ENCODE measurements at regions not wholly inside any gene's neighbourhood (a gene's known extent, or its start where the extent isn't known, plus 50 kb on each side); places are given as distances from the start of the nearest gene placed in this dataset.
"Not testable (repeated sequence)": the region's sequence is repeated elsewhere in the genome, so short reads cannot be mapped to it uniquely, and the experiment has no call there.

DNA sequence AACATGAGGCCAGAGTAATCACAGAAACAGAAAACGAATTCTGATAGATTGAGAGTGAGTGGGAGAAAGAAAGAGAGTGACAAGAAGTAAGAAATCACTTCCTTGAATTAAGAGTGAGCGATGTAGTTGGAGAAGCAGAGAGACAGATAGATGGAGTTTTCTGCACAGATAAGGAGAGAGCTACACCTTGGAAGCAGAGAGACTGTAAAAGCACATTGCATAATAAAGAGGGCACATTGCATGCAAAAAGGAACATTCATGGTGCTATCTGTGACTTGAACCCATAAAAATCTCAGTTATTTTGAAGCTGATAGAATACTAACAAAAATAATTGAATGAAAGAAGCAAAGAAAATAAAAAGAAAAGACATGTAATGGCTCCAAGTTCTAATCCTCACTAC, 943.8 kb downstream of the NR2F1-AS1 start:
- H3K36me3 ChIP-seq (ENCODE audit: control insufficient read depth, insufficient read depth, low read length): no peaks in the 10 kb centered on the region
- no peak overlapping the region for H3K27ac Mint-ChIP-seq
- peaks cover 2 to 12% (median 4%) of the 10 kb centered on the region in 7 donors for H3K9me3 Mint-ChIP-seq
- no peaks in the 10 kb centered on the region for H3K4me1 ChIP-seq (ENCODE audit: control insufficient read depth, insufficient read depth, low read length, poor library complexity, severe bottlenecking)
- no peak overlapping the region for H3K27ac ChIP-seq (ENCODE audit: insufficient read depth, low read length, poor library complexity, severe bottlenecking)
- no peak overlapping the region for H3K4me3 ChIP-seq (ENCODE audit: low read depth, low read length)
- H3K27me3 Mint-ChIP-seq: no peaks in the 10 kb centered on the region
- no peak for ATAC-seq (ENCODE audit: low read depth in 2 of 2)
- no peaks in the 10 kb centered on the region for H3K9me3 ChIP-seq (ENCODE audit: control insufficient read depth in 2 of 2, low read length in 2 of 2)
- H3K4me1 Mint-ChIP-seq: no peaks in the 10 kb centered on the region
- H3K36me3 Mint-ChIP-seq: no peaks in the 10 kb centered on the region
- H3K27me3 ChIP-seq (ENCODE audit: control insufficient read depth, insufficient read depth, low read length): no peaks in the 10 kb centered on the region
- H3K4me3 Mint-ChIP-seq: no peak overlapping the region
- DNase-seq: no peak

DNA sequence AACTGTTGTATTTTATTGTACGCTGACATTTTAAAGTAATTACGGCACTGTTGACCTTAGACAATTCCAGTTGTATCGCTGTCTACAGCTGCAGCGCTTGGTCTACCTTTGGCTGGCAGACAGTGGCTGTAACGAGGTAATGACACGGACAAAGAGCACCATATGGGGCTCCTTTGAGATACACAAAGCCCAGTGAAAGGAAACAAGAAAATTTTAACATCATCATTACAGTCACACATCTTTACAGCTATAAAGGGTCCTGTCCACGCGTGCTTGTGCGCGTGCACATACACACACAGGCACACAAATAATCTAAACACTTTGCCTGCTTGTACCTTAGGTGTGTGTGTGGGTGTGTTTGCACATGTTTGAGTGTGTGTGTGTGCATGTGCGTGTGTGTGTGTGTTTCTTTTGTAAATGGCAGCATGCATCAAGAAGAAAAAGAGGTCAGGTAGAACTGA, 946.0 kb downstream of the NR2F1-AS1 start:
- Mint-ChIP-seq H3K36me3 (no peaks in the 10 kb centered on the region), H3K27ac (no peak overlapping the region), H3K4me1 (no peaks in the 10 kb centered on the region), H3K4me3 (no peak overlapping the region), H3K9me3 (peaks cover 2 to 14% (median 5%) of the 10 kb centered on the region in 7 donors), H3K27me3 (no peaks in the 10 kb centered on the region)
- Histone ChIP-seq H3K27me3 (ENCODE audit: control insufficient read depth, insufficient read depth, low read length) (no peaks in the 10 kb centered on the region), H3K4me1 (ENCODE audit: control insufficient read depth, insufficient read depth, low read length, poor library complexity, severe bottlenecking) (no peaks in the 10 kb centered on the region), H3K27ac (ENCODE audit: insufficient read depth, low read length, poor library complexity, severe bottlenecking) (no peak overlapping the region), H3K4me3 (ENCODE audit: low read depth, low read length) (no peak overlapping the region), H3K36me3 (ENCODE audit: control insufficient read depth, insufficient read depth, low read length) (no peaks in the 10 kb centered on the region), H3K9me3 (ENCODE audit: control insufficient read depth in 2 of 2, low read length in 2 of 2) (no peaks in the 10 kb centered on the region)
- ATAC-seq (ENCODE audit: low read depth in 2 of 2): no peak
- DNase-seq: no peak

- no peak for ATAC-seq (ENCODE audit: low read depth in 2 of 2)
- H3K9me3 Mint-ChIP-seq: peaks cover 2 to 24% (median 6%) of the 10 kb centered on the region in 7 donors
These were observed 947.0 kb downstream of the NR2F1-AS1 start for GRCh38 chr5:92633875-92634487.

DNA sequence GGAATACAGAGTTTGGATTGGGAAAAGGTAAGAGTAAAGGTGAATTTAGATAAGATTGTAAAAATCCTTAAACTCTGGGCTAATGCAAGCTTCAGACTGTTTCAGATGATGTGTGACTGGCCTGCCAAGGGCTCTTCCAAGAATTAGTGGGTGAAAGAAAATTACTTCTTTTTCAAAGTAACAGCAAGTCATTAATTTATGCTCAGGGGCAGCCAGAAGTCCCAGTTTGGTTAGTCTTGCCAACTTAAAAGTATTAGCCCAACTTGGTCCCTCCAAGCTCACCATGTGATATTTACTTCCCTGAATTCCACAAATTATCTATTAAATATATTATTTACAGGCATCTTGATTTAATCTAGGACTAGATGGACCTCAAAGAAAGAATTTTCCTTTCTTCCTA, 947.8 kb downstream of the NR2F1-AS1 start:
- H3K4me3 ChIP-seq (ENCODE audit: low read depth, low read length): no peak overlapping the region
- no peaks in the 10 kb centered on the region for H3K36me3 ChIP-seq (ENCODE audit: control insufficient read depth, insufficient read depth, low read length)
- ATAC-seq (ENCODE audit: low read depth in 2 of 2) (no peak), DNase-seq (no peak)
- no peaks in the 10 kb centered on the region for H3K9me3 ChIP-seq (ENCODE audit: control insufficient read depth in 2 of 2, low read length in 2 of 2)
- H3K27me3 ChIP-seq (ENCODE audit: control insufficient read depth, insufficient read depth, low read length): no peaks in the 10 kb centered on the region
- no peak overlapping the region for H3K27ac ChIP-seq (ENCODE audit: insufficient read depth, low read length, poor library complexity, severe bottlenecking)
- H3K9me3 Mint-ChIP-seq: peaks cover 2 to 25% (median 6%) of the 10 kb centered on the region in 7 donors
- H3K4me1 ChIP-seq (ENCODE audit: control insufficient read depth, insufficient read depth, low read length, poor library complexity, severe bottlenecking): no peaks in the 10 kb centered on the region
- H3K4me1 Mint-ChIP-seq: no peaks in the 10 kb centered on the region
- no peaks in the 10 kb centered on the region for H3K36me3 Mint-ChIP-seq
- H3K4me3 Mint-ChIP-seq: no peak overlapping the region
- no peak overlapping the region for H3K27ac Mint-ChIP-seq
- H3K27me3 Mint-ChIP-seq: no peaks in the 10 kb centered on the region

More at GRCh38 chr5:92633875-92634487, 947.0 kb downstream of the NR2F1-AS1 start:
- no peaks in the 10 kb centered on the region for H3K4me1 Mint-ChIP-seq
- Histone ChIP-seq H3K4me1 (ENCODE audit: control insufficient read depth, insufficient read depth, low read length, poor library complexity, severe bottlenecking) (no peaks in the 10 kb centered on the region), H3K27me3 (ENCODE audit: control insufficient read depth, insufficient read depth, low read length) (no peaks in the 10 kb centered on the region), H3K27ac (ENCODE audit: insufficient read depth, low read length, poor library complexity, severe bottlenecking) (no peak overlapping the region), H3K9me3 (ENCODE audit: control insufficient read depth in 2 of 2, low read length in 2 of 2) (no peaks in the 10 kb centered on the region), H3K36me3 (ENCODE audit: control insufficient read depth, insufficient read depth, low read length) (no peaks in the 10 kb centered on the region), H3K4me3 (ENCODE audit: low read depth, low read length) (no peak overlapping the region)
- DNase-seq: no peak
- no peaks in the 10 kb centered on the region for H3K27me3 Mint-ChIP-seq
- H3K4me3 Mint-ChIP-seq: no peak overlapping the region
- H3K27ac Mint-ChIP-seq: no peak overlapping the region
- H3K36me3 Mint-ChIP-seq: no peaks in the 10 kb centered on the region

- H3K4me1 Mint-ChIP-seq; H3K4me3 ChIP-seq (ENCODE audit: low read depth, low read length); H3K36me3 Mint-ChIP-seq; H3K4me3 Mint-ChIP-seq; H3K9me3 ChIP-seq (ENCODE audit: control insufficient read depth in 2 of 2, low read length in 2 of 2); DNase-seq; H3K36me3 ChIP-seq (ENCODE audit: control insufficient read depth, insufficient read depth, low read length); H3K27me3 Mint-ChIP-seq; H3K27me3 ChIP-seq (ENCODE audit: control insufficient read depth, insufficient read depth, low read length); H3K27ac Mint-ChIP-seq; H3K27ac ChIP-seq (ENCODE audit: insufficient read depth, low read length, poor library complexity, severe bottlenecking); ATAC-seq (ENCODE audit: low read depth in 2 of 2); H3K4me1 ChIP-seq (ENCODE audit: control insufficient read depth, insufficient read depth, low read length, poor library complexity, severe bottlenecking): not testable (repeated sequence)
- peaks cover 0 to 25% (median 4%) of the 10 kb centered on the region in 7 donors for H3K9me3 Mint-ChIP-seq
These were observed 949.8 kb downstream of the NR2F1-AS1 start for GRCh38 chr5:92631237-92631701.

DNA sequence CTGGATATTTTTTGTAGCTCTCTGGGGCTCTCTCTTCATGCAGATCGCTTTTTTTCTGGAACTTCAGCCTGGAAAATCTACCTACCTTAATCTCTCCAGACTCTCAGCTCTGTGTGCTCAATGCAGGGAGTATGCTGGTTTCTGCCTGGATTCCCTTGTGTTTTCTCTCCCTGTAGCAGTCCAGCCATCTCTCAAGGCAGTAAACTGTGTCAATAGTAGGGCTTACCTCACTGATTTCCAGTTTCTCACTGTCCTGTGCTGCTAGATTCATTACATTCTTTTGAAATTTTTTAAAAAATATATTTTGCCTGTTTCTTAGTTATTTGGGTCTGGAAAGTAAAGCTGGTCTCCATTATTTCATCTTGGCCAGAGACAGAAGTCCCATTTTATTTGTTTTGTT, 951.4 kb downstream of the NR2F1-AS1 start:
- H3K27me3 ChIP-seq (ENCODE audit: control insufficient read depth, insufficient read depth, low read length): no peaks in the 10 kb centered on the region
- H3K4me3 ChIP-seq (ENCODE audit: low read depth, low read length): no peak overlapping the region

DNA sequence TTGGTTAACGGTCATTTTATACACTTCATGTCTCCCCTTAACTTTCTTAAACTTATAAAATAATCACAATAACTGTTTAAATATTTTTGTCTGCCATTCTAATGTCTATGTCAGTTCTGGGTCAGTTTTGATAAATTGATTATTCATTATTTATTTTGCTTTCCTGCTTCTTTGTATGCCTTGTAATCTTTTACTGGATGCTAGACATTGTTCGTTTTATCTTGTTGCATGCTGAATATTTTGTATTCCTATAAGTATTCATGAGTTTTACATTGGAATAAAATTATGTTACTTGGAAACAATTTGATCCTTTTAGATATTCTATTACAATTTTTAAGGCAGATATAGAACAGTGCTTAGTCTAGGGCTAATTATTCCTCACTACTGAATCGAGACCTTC, 952.0 kb downstream of the NR2F1-AS1 start:
- no peaks in the 10 kb centered on the region for H3K27me3 Mint-ChIP-seq
- no peak overlapping the region for H3K4me3 Mint-ChIP-seq
- no peaks in the 10 kb centered on the region for H3K36me3 Mint-ChIP-seq
- H3K4me3 ChIP-seq (ENCODE audit: low read depth, low read length): no peak overlapping the region
- no peaks in the 10 kb centered on the region for H3K27me3 ChIP-seq (ENCODE audit: control insufficient read depth, insufficient read depth, low read length)
- H3K27ac ChIP-seq (ENCODE audit: insufficient read depth, low read length, poor library complexity, severe bottlenecking): no peak overlapping the region
- no peak for ATAC-seq (ENCODE audit: low read depth in 2 of 2)
- no peaks in the 10 kb centered on the region for H3K4me1 Mint-ChIP-seq
- H3K9me3 Mint-ChIP-seq: peaks cover 2 to 18% (median 5%) of the 10 kb centered on the region in 7 donors
- H3K36me3 ChIP-seq (ENCODE audit: control insufficient read depth, insufficient read depth, low read length): no peaks in the 10 kb centered on the region
- H3K27ac Mint-ChIP-seq: no peak overlapping the region
- H3K4me1 ChIP-seq (ENCODE audit: control insufficient read depth, insufficient read depth, low read length, poor library complexity, severe bottlenecking): no peaks in the 10 kb centered on the region
- no peak for DNase-seq
- no peaks in the 10 kb centered on the region for H3K9me3 ChIP-seq (ENCODE audit: control insufficient read depth in 2 of 2, low read length in 2 of 2)

More for the DNA sequence above, 951.4 kb downstream of the NR2F1-AS1 start:
- Mint-ChIP-seq H3K27ac (no peak overlapping the region), H3K4me1 (no peaks in the 10 kb centered on the region), H3K27me3 (no peaks in the 10 kb centered on the region), H3K9me3 (peaks cover 2 to 23% (median 4%) of the 10 kb centered on the region in 7 donors), H3K36me3 (no peaks in the 10 kb centered on the region), H3K4me3 (no peak overlapping the region)
- no peaks in the 10 kb centered on the region for H3K36me3 ChIP-seq (ENCODE audit: control insufficient read depth, insufficient read depth, low read length)
- no peaks in the 10 kb centered on the region for H3K4me1 ChIP-seq (ENCODE audit: control insufficient read depth, insufficient read depth, low read length, poor library complexity, severe bottlenecking)
- H3K27ac ChIP-seq (ENCODE audit: insufficient read depth, low read length, poor library complexity, severe bottlenecking): no peak overlapping the region
- DNase-seq (no peak), ATAC-seq (ENCODE audit: low read depth in 2 of 2) (no peak)
- H3K9me3 ChIP-seq (ENCODE audit: control insufficient read depth in 2 of 2, low read length in 2 of 2): no peaks in the 10 kb centered on the region

GRCh38 chr5:92627186-92627585, 953.8 kb downstream of the NR2F1-AS1 start:
- H3K4me1 ChIP-seq (ENCODE audit: control insufficient read depth, insufficient read depth, low read length, poor library complexity, severe bottlenecking): no peaks in the 10 kb centered on the region
- no peaks in the 10 kb centered on the region for H3K27me3 Mint-ChIP-seq
- no peak for DNase-seq
- no peaks in the 10 kb centered on the region for H3K36me3 ChIP-seq (ENCODE audit: control insufficient read depth, insufficient read depth, low read length)
- no peak for ATAC-seq (ENCODE audit: low read depth in 2 of 2)
- H3K27ac ChIP-seq (ENCODE audit: insufficient read depth, low read length, poor library complexity, severe bottlenecking): no peak overlapping the region
- H3K4me3 ChIP-seq (ENCODE audit: low read depth, low read length): no peak overlapping the region
- no peaks in the 10 kb centered on the region for H3K36me3 Mint-ChIP-seq
- peaks cover 0 to 24% (median 3%) of the 10 kb centered on the region in 7 donors for H3K9me3 Mint-ChIP-seq
- H3K4me1 Mint-ChIP-seq: no peaks in the 10 kb centered on the region
- no peaks in the 10 kb centered on the region for H3K9me3 ChIP-seq (ENCODE audit: control insufficient read depth in 2 of 2, low read length in 2 of 2)
- H3K27me3 ChIP-seq (ENCODE audit: control insufficient read depth, insufficient read depth, low read length): no peaks in the 10 kb centered on the region
- no peak overlapping the region for H3K27ac Mint-ChIP-seq
- no peak overlapping the region for H3K4me3 Mint-ChIP-seq

Measured in CD4-positive, CD25-positive, alpha-beta regulatory T cell (primary cell).